Suprapubic skin (tissue), 4 donors: ENCODE measurements at regions not wholly inside any gene's neighbourhood (a gene's known extent, or its start where the extent isn't known, plus 50 kb on each side); places are given as distances from the start of the nearest gene placed in this dataset.

Source experiments
- EP300 ChIP-seq: sonication (generic); formaldehyde crosslinking; IDR thresholded peaks from one replicate; pipeline ENCODE4 v1.6.1; 2017; ENCODE audit warnings: antibody characterized with exemption
- POLR2A ChIP-seq, 2 donors: fragments of 450-650 bp; IDR thresholded peaks; one replicate each; pipeline ENCODE4 v1.6.1; 2017; ENCODE audit warnings: antibody characterized with exemption in 2 of 2, mild to moderate bottlenecking in 2 of 2, moderate library complexity in 2 of 2
- POLR2AphosphoS5 ChIP-seq, 3 donors: sonication (generic); formaldehyde crosslinking; IDR thresholded peaks; one replicate each; pipeline ENCODE4 v1.6.1; 2017; ENCODE audit warnings: antibody characterized with exemption in 3 of 3
- TF ChIP-seq, protein P1 (sequence below), 2 donors: fragments of 200-600 bp in 1 of 2; fragments of 450-650 bp in 1 of 2; sonication (generic) in 1 of 2; IDR thresholded peaks; one replicate each; pipeline ENCODE4 v1.5.1; 2016 to 2019; ENCODE audit warnings: antibody characterized with exemption in 2 of 2, mild to moderate bottlenecking in 1 of 2, moderate library complexity in 1 of 2

DNA sequence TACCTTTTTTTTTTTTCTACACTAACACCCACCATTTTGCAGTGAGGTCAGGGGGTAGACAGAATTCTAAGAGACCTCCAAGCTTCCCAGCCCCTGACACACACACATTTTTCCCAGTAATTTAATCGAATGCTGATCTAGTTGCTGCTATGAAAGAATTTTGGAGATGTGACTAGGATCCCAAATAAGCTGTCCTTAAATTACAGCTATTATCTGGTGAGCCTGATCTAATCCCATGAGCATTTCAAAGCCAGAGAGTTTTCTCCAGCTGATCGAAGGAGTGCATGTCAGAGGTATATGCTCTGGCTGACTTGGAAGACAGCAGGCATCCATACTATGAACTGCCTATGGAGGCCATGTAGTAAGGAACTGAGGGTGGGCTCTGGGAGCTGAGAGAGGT lies 503.8 kb upstream of the MARCKS start:
- TF ChIP-seq, protein P1, sequence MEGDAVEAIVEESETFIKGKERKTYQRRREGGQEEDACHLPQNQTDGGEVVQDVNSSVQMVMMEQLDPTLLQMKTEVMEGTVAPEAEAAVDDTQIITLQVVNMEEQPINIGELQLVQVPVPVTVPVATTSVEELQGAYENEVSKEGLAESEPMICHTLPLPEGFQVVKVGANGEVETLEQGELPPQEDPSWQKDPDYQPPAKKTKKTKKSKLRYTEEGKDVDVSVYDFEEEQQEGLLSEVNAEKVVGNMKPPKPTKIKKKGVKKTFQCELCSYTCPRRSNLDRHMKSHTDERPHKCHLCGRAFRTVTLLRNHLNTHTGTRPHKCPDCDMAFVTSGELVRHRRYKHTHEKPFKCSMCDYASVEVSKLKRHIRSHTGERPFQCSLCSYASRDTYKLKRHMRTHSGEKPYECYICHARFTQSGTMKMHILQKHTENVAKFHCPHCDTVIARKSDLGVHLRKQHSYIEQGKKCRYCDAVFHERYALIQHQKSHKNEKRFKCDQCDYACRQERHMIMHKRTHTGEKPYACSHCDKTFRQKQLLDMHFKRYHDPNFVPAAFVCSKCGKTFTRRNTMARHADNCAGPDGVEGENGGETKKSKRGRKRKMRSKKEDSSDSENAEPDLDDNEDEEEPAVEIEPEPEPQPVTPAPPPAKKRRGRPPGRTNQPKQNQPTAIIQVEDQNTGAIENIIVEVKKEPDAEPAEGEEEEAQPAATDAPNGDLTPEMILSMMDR (IDR thresholded peaks at IDR 0.05), result no peak
- no peak for TF ChIP-seq POLR2A (IDR thresholded peaks at IDR 0.05)
- no peak for TF ChIP-seq EP300
- no peak for TF ChIP-seq POLR2AphosphoS5 (IDR thresholded peaks at IDR 0.05)
